WTC11 (cell line): ENCODE measurements at regions not wholly inside any gene's neighbourhood (a gene's known extent, or its start where the extent isn't known, plus 50 kb on each side); places are given as distances from the start of the nearest gene placed in this dataset.

Experiments used
- ATAC-seq: fragments of 200-7000 bp; cut with Tn5 transposase; 2 replicates; pipeline ENCODE4 v1.10.0; 2021; ENCODE audit warnings: mild to moderate bottlenecking, moderate library complexity
- CTCF ChIA-PET: fragments of 300-600 bp; sonication (Branson Sonifier 250); formaldehyde crosslinking; loops from one replicate; lab custom pipeline; 2021; ENCODE audit warnings: antibody characterized with exemption; lab: Charles Lee
- POLR2A ChIA-PET: fragments of 350-600 bp; sonication (Branson Sonifier 250); formaldehyde crosslinking; loops from one replicate; lab custom pipeline; 2021; ENCODE audit warnings: antibody characterized with exemption; lab: Charles Lee
- DNase-seq: peaks from one replicate; pipeline ENCODE4 v3.0.0; 2021; ENCODE audit warnings: low spot score
- H3K27ac Mint-ChIP-seq: 2 replicates; pipeline ENCODE4 v1.8.0; 2021; ENCODE audit warnings: mixed read lengths
- H3K27me3 Mint-ChIP-seq: 2 replicates; pipeline ENCODE4 v1.8.0; 2021; ENCODE audit warnings: low read depth, mild to moderate bottlenecking, moderate library complexity, mixed read lengths
- H3K36me3 Mint-ChIP-seq: 2 replicates; pipeline ENCODE4 v1.8.0; 2021; ENCODE audit warnings: mixed read lengths
- H3K4me1 Mint-ChIP-seq: 2 replicates; pipeline ENCODE4 v1.8.0; 2022; ENCODE audit warnings: mixed read lengths
- H3K4me3 Mint-ChIP-seq: 2 replicates; pipeline ENCODE4 v1.8.0; 2021; ENCODE audit warnings: mild to moderate bottlenecking, moderate library complexity, mixed read lengths
- H3K9me3 Mint-ChIP-seq: 2 replicates; pipeline ENCODE4 v1.8.0; 2021; ENCODE audit warnings: mixed read lengths
- AFF4 ChIP-seq: sonication (generic); formaldehyde crosslinking; IDR thresholded peaks from 2 replicates; pipeline ENCODE4 v1.8.1; 2023; ENCODE audit warnings: mild to moderate bottlenecking, missing genetic modification reagents, borderline replicate concordance
- AR ChIP-seq: fragments of 250-450 bp; sonication (Bioruptor Pico); IDR thresholded peaks from 2 replicates; pipeline ENCODE4 v1.9.0; 2021; ENCODE audit warnings: mild to moderate bottlenecking
- ATF6 ChIP-seq: sonication (generic); formaldehyde crosslinking; IDR thresholded peaks from 2 replicates; pipeline ENCODE4 v1.8.1; 2023; ENCODE audit warnings: mild to moderate bottlenecking, missing genetic modification reagents
- CREB1 ChIP-seq: sonication (generic); formaldehyde crosslinking; IDR thresholded peaks from 2 replicates; pipeline ENCODE4 v1.8.0; 2023; ENCODE audit warnings: mild to moderate bottlenecking, missing genetic modification reagents
- CTCF ChIP-seq: fragments of 200-600 bp; IDR thresholded peaks from 2 replicates; pipeline ENCODE4 v1.8.0; 2022; ENCODE audit warnings: antibody characterized with exemption
- E2F4 ChIP-seq: sonication (generic); formaldehyde crosslinking; IDR thresholded peaks from 2 replicates; pipeline ENCODE4 v1.8.1; 2022; ENCODE audit warnings: low read depth, mild to moderate bottlenecking, moderate library complexity, missing genetic modification reagents, borderline replicate concordance
- ETV6 ChIP-seq: sonication (generic); formaldehyde crosslinking; IDR thresholded peaks from 2 replicates; pipeline ENCODE4 v1.8.1; 2022; ENCODE audit warnings: mild to moderate bottlenecking, missing genetic modification reagents
- FOXJ3 ChIP-seq: sonication (generic); formaldehyde crosslinking; IDR thresholded peaks from 2 replicates; pipeline ENCODE4 v1.9.0; 2021; ENCODE audit warnings: missing genetic modification reagents, mild to moderate bottlenecking, borderline replicate concordance
- NFATC4 ChIP-seq: fragments of 250-450 bp; sonication (Bioruptor Pico); IDR thresholded peaks from 2 replicates; pipeline ENCODE4 v1.9.0; 2021; ENCODE audit warnings: mild to moderate bottlenecking
- PRRX2 ChIP-seq: fragments of 250-450 bp; sonication (Bioruptor Pico); IDR thresholded peaks from 2 replicates; pipeline ENCODE4 v1.8.0; 2021; ENCODE audit warnings: mild to moderate bottlenecking
- RORB ChIP-seq: fragments of 250-450 bp; sonication (Bioruptor Pico); IDR thresholded peaks from 2 replicates; pipeline ENCODE4 v1.9.0; 2021; ENCODE audit warnings: mild to moderate bottlenecking
- SMAD3 ChIP-seq: sonication (generic); formaldehyde crosslinking; IDR thresholded peaks from 2 replicates; pipeline ENCODE4 v1.8.0; 2022; ENCODE audit warnings: missing genetic modification reagents, mild to moderate bottlenecking, borderline replicate concordance
- SMAD4 ChIP-seq: sonication (generic); formaldehyde crosslinking; IDR thresholded peaks from 2 replicates; pipeline ENCODE4 v1.8.0; 2022; ENCODE audit warnings: mild to moderate bottlenecking, missing genetic modification reagents
- TP53 ChIP-seq: sonication (generic); formaldehyde crosslinking; IDR thresholded peaks from 2 replicates; pipeline ENCODE4 v1.8.1; 2023; ENCODE audit warnings: mild to moderate bottlenecking, missing genetic modification reagents
- ZNF396 ChIP-seq: fragments of 250-450 bp; sonication (Bioruptor Pico); IDR thresholded peaks from 2 replicates; pipeline ENCODE4 v1.8.0; 2021; ENCODE audit warnings: mild to moderate bottlenecking, moderate library complexity, borderline replicate concordance

GRCh38 chr20:24066076-24066700 is 77.6 kb upstream of the GGTLC1 start (continued):
- TF ChIP-seq AFF4 (CRISPR knock-in tag) = no peak

GRCh38 chr20:24064915-24065314 is 76.3 kb upstream of the GGTLC1 start:
- ChIA-PET CTCF (no interaction called here), POLR2A (no interaction called here)
- no peak overlapping the region for H3K27ac Mint-ChIP-seq
- no peak for DNase-seq
- TF ChIP-seq CTCF (no peak), ZNF396 (CRISPR knock-in tag) (no peak), SMAD3 (CRISPR knock-in tag) (no peak)
- no peak for ATAC-seq
- no peaks in the 10 kb centered on the region for H3K9me3 Mint-ChIP-seq
- H3K36me3 Mint-ChIP-seq = no peaks in the 10 kb centered on the region
- H3K4me3 Mint-ChIP-seq = no peak overlapping the region
- H3K27me3 Mint-ChIP-seq = no peaks in the 10 kb centered on the region
- peaks cover 14% of the 10 kb centered on the region for H3K4me1 Mint-ChIP-seq

- ChIA-PET POLR2A (no interaction called here), CTCF (no interaction called here)
- no peak for TF ChIP-seq AR (CRISPR knock-in tag)
- no peak for TF ChIP-seq ETV6 (CRISPR knock-in tag)
- no peak for TF ChIP-seq TP53 (CRISPR knock-in tag)
- TF ChIP-seq FOXJ3 (CRISPR knock-in tag) = no peak
- TF ChIP-seq CREB1 (CRISPR knock-in tag) = no peak
- no peak for TF ChIP-seq NFATC4 (CRISPR knock-in tag)
- no peak for TF ChIP-seq SMAD4 (CRISPR knock-in tag)
- no peak for TF ChIP-seq SMAD3 (CRISPR knock-in tag)
- no peak for TF ChIP-seq RORB (CRISPR knock-in tag)
- TF ChIP-seq PRRX2 = no peak
- no peak for TF ChIP-seq E2F4 (CRISPR knock-in tag)
- TF ChIP-seq ATF6 (CRISPR knock-in tag) = no peak
- no peak for DNase-seq
- Mint-ChIP-seq H3K27ac (no peak overlapping the region), H3K27me3 (no peaks in the 10 kb centered on the region), H3K4me1 (peaks cover 20% of the 10 kb centered on the region), H3K36me3 (no peaks in the 10 kb centered on the region), H3K4me3 (no peak overlapping the region), H3K9me3 (no peaks in the 10 kb centered on the region)
- no peak for ATAC-seq
These were observed 75.5 kb upstream of the GGTLC1 start for GRCh38 chr20:24064092-24064491.
